ENCODE measurements at regions not wholly inside any gene's neighbourhood (a gene's known extent, or its start where the extent isn't known, plus 50 kb on each side); places are given as distances from the start of the nearest gene placed in this dataset.

DNA sequence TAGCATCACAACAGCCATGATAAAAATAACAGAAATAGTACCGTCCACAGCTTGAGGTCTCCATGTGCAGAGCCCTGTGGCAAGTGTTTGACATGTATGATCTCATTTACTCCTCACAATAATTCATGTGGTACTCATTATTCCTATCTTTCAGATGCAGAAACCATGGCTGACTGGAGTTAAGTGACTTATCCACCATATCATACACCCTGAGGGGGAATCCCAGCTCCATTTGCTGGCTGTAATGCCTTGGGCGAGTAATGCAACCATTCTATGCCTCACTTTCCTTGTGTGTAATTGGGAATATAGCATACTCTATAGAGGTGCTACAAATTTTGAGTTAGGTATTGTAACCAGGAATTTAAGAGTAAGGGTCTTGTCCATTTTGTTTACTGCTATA, 347.0 kb upstream of the CLINT1 start:
- no peaks in the 10 kb centered on the region for H3K9me3 ChIP-seq
- no peak overlapping the region for H3K4me3 ChIP-seq
- H3K4me1 ChIP-seq = peaks cover 3% of the 10 kb centered on the region
- no peaks in the 10 kb centered on the region for H3K36me3 ChIP-seq (ENCODE audit: low read depth, missing control alignments)
- intact Hi-C loops (cut with DNase I; ENCODE audit: low total_unique reads) = no loop called here
- no peaks in the 10 kb centered on the region for H3K27me3 ChIP-seq
- TF ChIP-seq CTCF (IDR thresholded peaks at IDR 0.05) (no peak), POLR2A (IDR thresholded peaks at IDR 0.05) (no peak)
- no peak for DNase-seq
- WGBS, 2 donors = 93 to 97% methylated on average over 2 of the region's 2 CpGs
- no peak overlapping the region for H3K27ac ChIP-seq

DNA sequence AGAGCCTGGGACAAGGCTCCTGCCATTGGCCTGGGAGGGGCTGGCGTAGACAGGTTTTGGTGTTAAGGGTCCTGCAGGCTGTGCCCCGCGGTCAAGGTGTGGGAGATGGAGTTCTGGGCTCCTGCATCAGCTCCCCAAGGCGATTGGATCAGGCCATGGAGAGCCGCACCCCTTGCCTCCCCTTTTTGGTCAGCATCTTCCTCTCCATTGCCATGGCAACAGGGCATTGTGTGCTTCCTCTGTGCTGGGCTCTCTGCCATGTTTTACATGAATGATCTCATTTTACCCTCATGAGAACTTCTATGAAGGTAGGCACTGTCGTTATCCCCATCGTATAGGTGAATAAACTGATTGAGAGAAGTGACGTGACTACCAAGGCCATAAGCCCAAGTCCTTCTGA, 344.3 kb upstream of the CLINT1 start:
- Histone ChIP-seq H3K4me1 (peaks cover 4% of the 10 kb centered on the region), H3K9me3 (no peaks in the 10 kb centered on the region), H3K27me3 (no peaks in the 10 kb centered on the region), H3K4me3 (no peak overlapping the region), H3K36me3 (ENCODE audit: low read depth, missing control alignments) (no peaks in the 10 kb centered on the region), H3K27ac (no peak overlapping the region)
- TF ChIP-seq POLR2A (IDR thresholded peaks at IDR 0.05) (no peak), CTCF (IDR thresholded peaks at IDR 0.05) (no peak)
- no peak for DNase-seq
- 86 to 89% methylated on average over 7 to 8 of the region's 8 CpGs for WGBS, 2 donors
- intact Hi-C loops (cut with DNase I; ENCODE audit: low total_unique reads) = no loop called here

DNA sequence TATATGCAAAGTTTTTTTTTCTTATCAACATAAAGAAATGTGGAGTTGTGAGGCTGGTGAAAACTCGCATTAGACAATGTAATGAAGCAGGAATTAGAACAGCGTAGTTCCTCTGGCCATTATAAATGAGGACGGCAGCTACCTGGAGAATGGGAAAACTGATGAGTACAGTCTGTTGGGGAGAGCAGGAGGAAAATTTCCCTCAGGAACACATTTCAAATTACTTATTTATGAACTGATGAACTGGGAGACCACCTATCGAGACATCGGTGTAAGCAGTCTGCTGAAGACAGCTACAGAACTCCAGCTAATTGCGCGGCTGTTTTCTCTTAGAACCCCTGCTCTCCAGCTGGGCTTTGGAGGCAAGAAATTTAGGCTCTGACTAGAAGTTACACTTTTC, 343.9 kb upstream of the CLINT1 start:
- no peak for TF ChIP-seq CTCF (IDR thresholded peaks at IDR 0.05)
- TF ChIP-seq POLR2A (IDR thresholded peaks at IDR 0.05) = no peak

DNA sequence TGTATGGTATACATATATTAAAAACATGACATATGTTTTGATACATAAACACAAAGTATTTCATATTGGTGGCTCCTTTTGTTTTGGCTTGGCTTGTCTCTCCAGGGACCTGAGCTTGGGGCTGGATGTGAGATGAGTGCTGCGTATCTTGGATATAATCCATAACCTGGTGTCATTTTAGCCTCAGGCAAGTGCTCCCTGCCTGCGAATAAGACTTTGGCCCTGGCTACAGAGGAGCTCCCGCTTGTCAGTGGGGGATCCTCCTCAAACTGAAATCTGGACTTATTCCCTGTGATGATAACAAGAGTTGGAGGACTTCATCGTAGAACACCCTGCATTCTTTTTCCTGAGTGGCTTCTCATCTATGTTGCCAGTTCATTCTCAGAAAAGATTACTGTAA, 341.7 kb upstream of the CLINT1 start:
- H3K27ac ChIP-seq = no peak overlapping the region
- no peak for DNase-seq
- H3K4me3 ChIP-seq = no peak overlapping the region
- H3K36me3 ChIP-seq (ENCODE audit: low read depth, missing control alignments) = no peaks in the 10 kb centered on the region
- H3K27me3 ChIP-seq = no peaks in the 10 kb centered on the region
- H3K9me3 ChIP-seq = no peaks in the 10 kb centered on the region
- intact Hi-C loops (cut with DNase I; ENCODE audit: low total_unique reads) = no loop called here
- WGBS, 2 donors = 34 to 45% methylated on average over 4 of the region's 4 CpGs
- TF ChIP-seq POLR2A (IDR thresholded peaks at IDR 0.05) (no peak), CTCF (IDR thresholded peaks at IDR 0.05) (no peak)
- peaks cover 4% of the 10 kb centered on the region for H3K4me1 ChIP-seq

More for the DNA sequence above, 343.9 kb upstream of the CLINT1 start:
- intact Hi-C loops (cut with DNase I; ENCODE audit: low total_unique reads) = no loop called here
- H3K27me3 ChIP-seq = no peaks in the 10 kb centered on the region
- H3K4me3 ChIP-seq = no peak overlapping the region
- H3K4me1 ChIP-seq = peaks cover 4% of the 10 kb centered on the region
- no peaks in the 10 kb centered on the region for H3K36me3 ChIP-seq (ENCODE audit: low read depth, missing control alignments)
- H3K27ac ChIP-seq = no peak overlapping the region
- WGBS, 2 donors = 91 to 92% methylated on average over 7 of the region's 7 CpGs
- DNase-seq = no peak
- H3K9me3 ChIP-seq = no peaks in the 10 kb centered on the region

- no peaks in the 10 kb centered on the region for H3K36me3 ChIP-seq (ENCODE audit: low read depth, missing control alignments)
- intact Hi-C loops (cut with DNase I; ENCODE audit: low total_unique reads) = no loop called here
- H3K27ac ChIP-seq = no peak overlapping the region
- 88 to 89% methylated on average over 6 of the region's 6 CpGs for WGBS, 2 donors
- DNase-seq = no peak
- TF ChIP-seq CTCF (IDR thresholded peaks at IDR 0.05) = no peak
- no peak for TF ChIP-seq POLR2A (IDR thresholded peaks at IDR 0.05)
- no peaks in the 10 kb centered on the region for H3K9me3 ChIP-seq
- peaks cover 4% of the 10 kb centered on the region for H3K4me1 ChIP-seq
- H3K4me3 ChIP-seq = no peak overlapping the region
- no peaks in the 10 kb centered on the region for H3K27me3 ChIP-seq
These were observed 339.7 kb upstream of the CLINT1 start for GRCh38 chr5:158198636-158199035.
